ENCODE measurements at regions not wholly inside any gene's neighbourhood (a gene's known extent, or its start where the extent isn't known, plus 50 kb on each side); places are given as distances from the start of the nearest gene placed in this dataset.

DNA sequence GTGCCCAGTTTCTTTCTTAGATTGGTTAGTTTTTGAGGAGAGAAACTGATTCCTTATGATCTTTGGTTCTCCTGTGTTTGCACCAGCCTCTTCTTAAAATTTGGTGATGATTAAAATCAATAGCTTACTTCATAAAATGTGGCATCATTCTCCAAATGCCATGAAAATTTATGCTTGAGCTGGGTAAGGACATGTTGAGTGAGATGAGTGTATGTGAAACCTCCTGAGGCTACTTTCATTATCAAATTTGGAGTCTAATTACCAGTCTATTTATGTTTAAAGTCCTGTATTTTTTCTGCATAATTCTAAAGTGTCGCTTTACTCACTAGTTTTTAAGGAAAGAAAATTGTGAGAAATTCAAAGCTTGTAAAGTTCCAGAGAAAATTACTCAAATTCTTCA lies 102.1 kb downstream of the DIPK2A start:
- no peak for TF ChIP-seq POLR2A (IDR thresholded peaks at IDR 0.05)
- TF ChIP-seq, protein P1, sequence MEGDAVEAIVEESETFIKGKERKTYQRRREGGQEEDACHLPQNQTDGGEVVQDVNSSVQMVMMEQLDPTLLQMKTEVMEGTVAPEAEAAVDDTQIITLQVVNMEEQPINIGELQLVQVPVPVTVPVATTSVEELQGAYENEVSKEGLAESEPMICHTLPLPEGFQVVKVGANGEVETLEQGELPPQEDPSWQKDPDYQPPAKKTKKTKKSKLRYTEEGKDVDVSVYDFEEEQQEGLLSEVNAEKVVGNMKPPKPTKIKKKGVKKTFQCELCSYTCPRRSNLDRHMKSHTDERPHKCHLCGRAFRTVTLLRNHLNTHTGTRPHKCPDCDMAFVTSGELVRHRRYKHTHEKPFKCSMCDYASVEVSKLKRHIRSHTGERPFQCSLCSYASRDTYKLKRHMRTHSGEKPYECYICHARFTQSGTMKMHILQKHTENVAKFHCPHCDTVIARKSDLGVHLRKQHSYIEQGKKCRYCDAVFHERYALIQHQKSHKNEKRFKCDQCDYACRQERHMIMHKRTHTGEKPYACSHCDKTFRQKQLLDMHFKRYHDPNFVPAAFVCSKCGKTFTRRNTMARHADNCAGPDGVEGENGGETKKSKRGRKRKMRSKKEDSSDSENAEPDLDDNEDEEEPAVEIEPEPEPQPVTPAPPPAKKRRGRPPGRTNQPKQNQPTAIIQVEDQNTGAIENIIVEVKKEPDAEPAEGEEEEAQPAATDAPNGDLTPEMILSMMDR (IDR thresholded peaks at IDR 0.05) = no peak

All from sigmoid colon (tissue), 3 donors.